Esophagus muscularis mucosa (tissue), 4 donors: ENCODE measurements at regions not wholly inside any gene's neighbourhood (a gene's known extent, or its start where the extent isn't known, plus 50 kb on each side); places are given as distances from the start of the nearest gene placed in this dataset.

Experiments
- CTCF ChIP-seq, 3 experiments: fragments of 200-600 bp in 2 of 3; fragments of 450-650 bp in 1 of 3; sonication (generic) in 2 of 3; IDR thresholded peaks; one replicate each; pipeline ENCODE4 v1.5.1; 2017 to 2019; ENCODE audit warnings: antibody characterized with exemption in 3 of 3, mild to moderate bottlenecking in 2 of 3, moderate library complexity in 1 of 3
- EP300 ChIP-seq: sonication (generic); formaldehyde crosslinking; IDR thresholded peaks from one replicate; pipeline ENCODE4 v1.6.1; 2017; ENCODE audit warnings: antibody characterized with exemption
- POLR2A ChIP-seq: fragments of 450-650 bp; IDR thresholded peaks from one replicate; pipeline ENCODE4 v1.6.1; 2017; ENCODE audit warnings: antibody characterized with exemption, moderate library complexity, mild to moderate bottlenecking, low read depth

GRCh38 chr3:8363200-8363599, 138.4 kb upstream of the LMCD1 start:
- TF ChIP-seq EP300 (no peak), CTCF (IDR thresholded peaks at IDR 0.05) (no peak), POLR2A (no peak)
